Thyroid gland (tissue), 4 donors: ENCODE measurements at regions not wholly inside any gene's neighbourhood (a gene's known extent, or its start where the extent isn't known, plus 50 kb on each side); places are given as distances from the start of the nearest gene placed in this dataset.

Experiments used
- POLR2A ChIP-seq, 2 donors: fragments of 450-650 bp; IDR thresholded peaks; one replicate each; pipeline ENCODE4 v1.6.1; 2017; ENCODE audit warnings: antibody characterized with exemption in 2 of 2, mild to moderate bottlenecking in 2 of 2, moderate library complexity in 1 of 2
- TF ChIP-seq, protein P1 (sequence below), 6 experiments: fragments of 200-600 bp in 3 of 6; fragments of 450-650 bp in 3 of 6; sonication (generic) in 3 of 6; IDR thresholded peaks; one replicate each; pipeline ENCODE4 v1.5.1; 2016 to 2019; ENCODE audit warnings: antibody characterized with exemption in 6 of 6, mild to moderate bottlenecking in 2 of 6, inconsistent platforms in 1 of 6, moderate library complexity in 1 of 6

- TF ChIP-seq, protein P1, sequence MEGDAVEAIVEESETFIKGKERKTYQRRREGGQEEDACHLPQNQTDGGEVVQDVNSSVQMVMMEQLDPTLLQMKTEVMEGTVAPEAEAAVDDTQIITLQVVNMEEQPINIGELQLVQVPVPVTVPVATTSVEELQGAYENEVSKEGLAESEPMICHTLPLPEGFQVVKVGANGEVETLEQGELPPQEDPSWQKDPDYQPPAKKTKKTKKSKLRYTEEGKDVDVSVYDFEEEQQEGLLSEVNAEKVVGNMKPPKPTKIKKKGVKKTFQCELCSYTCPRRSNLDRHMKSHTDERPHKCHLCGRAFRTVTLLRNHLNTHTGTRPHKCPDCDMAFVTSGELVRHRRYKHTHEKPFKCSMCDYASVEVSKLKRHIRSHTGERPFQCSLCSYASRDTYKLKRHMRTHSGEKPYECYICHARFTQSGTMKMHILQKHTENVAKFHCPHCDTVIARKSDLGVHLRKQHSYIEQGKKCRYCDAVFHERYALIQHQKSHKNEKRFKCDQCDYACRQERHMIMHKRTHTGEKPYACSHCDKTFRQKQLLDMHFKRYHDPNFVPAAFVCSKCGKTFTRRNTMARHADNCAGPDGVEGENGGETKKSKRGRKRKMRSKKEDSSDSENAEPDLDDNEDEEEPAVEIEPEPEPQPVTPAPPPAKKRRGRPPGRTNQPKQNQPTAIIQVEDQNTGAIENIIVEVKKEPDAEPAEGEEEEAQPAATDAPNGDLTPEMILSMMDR (IDR thresholded peaks at IDR 0.05) = no peak
- no peak for TF ChIP-seq POLR2A (IDR thresholded peaks at IDR 0.05)
These were observed 90.9 kb downstream of the GPR65 start for GRCh38 chr14:88095791-88096190.
